Hematopoietic multipotent progenitor cell treated with erythropoietin and hydrocortisone succinate and interleukin-3 and kit ligand, for 4 days (in vitro differentiated cells): ENCODE measurements at regions not wholly inside any gene's neighbourhood (a gene's known extent, or its start where the extent isn't known, plus 50 kb on each side); places are given as distances from the start of the nearest gene placed in this dataset.

Source experiments
- DNase-seq: peaks from one replicate; pipeline ENCODE4 v3.0.0-alpha.2; 2015

DNA sequence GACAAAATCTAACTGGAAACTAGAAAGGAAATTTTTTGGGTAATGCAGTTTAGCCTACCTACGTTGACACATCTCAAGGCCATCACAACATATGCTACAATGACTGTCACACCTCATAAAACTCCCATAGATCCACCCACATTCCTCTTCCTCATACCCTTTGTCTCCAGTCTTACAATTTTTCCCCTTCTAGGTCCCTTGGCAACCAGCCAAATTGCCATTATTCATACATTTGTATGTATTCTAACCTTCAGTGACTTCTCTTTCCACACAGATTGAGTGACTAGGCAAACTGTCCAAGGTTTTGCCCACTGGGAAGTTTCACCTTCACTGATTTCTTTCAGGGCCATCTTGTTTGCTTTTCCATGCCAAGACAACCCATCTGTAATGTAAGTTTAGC, 100.5 kb upstream of the TPK1 start:
- no peak for DNase-seq

DNA sequence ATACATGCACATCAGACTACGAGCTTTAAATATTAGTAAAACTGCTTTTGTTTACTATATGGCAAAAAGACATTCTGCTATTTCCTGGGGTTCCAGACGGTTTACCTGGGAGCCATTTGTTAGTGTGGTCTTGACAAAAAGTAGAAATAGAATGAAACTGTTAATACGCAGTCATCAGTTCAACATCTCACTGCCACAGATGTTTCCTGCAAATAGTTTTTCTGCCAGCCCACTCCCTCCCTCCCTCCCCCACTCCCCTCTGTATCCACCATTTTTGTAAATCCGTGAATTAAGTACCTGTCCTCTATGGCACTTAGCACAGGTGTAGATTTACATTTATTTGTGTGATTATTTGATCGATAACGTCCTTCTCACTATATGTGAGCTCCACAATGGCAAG, 74.6 kb upstream of the TPK1 start:
- DNase-seq, result peak; percentile 15

DNA sequence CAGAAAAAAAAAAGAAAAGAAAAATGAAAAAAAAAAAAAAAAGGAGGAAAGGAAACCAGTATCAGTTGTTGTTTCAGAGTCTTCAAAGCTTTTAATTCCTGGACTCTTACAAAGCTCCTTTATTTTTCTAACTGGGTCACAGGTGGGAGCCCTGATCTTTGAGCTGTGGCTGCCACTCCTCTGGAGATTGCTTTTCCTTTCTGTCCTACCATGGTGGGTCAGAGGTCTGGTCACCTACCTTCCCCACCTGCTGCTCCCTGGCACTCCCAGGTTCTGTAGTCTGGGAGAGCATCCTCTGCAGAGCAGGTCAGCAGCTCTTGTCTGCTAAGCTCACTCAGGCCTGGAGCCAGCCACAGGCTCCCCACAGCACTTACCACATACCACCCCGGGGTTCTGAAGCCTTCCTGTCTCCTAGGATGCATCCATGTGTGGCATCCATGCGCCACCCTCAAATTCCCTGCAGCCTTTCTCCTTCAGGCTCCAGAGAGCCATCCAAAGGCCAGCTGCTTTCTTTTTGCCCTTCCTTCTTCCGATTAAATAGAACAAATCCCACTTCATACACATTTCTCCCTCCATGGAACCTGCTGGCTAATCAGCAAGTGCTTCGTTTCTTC, 73.2 kb upstream of the TPK1 start:
- no peak for DNase-seq

DNA sequence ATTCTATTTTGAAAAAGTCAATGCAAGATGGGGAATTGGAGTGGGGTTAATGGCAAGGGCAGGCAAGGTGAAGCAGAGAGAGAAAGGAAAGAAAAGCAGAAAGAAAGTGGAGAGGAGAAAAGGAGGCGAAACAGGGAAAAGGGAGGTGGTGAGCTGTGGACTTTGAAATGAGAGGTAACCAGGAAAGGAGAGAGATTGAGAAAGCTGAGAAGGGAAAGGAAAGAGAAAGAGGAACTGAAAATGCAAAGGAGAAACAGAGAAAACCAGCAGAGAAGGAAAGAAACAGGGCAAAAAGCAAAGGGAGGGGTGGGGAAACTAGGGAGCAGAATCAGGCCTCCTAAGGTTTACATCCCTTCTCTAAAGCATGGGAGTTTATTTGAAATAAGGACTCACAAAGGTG, 72.5 kb upstream of the TPK1 start:
- DNase-seq, result no peak

DNA sequence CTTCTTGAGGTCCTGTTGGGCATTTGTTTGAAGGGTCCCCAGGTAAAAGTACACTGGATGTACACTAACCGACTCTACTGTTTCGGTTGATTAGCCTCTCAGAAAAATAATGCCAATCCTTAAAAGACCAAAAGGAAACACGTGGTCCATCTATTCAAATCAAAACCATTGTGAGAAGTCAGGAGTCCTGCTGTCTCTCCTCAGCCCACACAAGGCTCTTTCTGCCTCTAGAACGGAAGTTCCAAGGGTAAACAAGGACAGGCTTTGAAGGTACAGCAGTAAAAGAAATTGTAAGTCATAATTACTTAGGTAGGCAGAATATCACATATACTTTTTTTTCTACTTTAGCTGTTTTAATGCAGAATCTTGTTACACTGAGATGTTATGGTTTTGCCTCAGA, 71.7 kb upstream of the TPK1 start:
- no peak for DNase-seq

DNA sequence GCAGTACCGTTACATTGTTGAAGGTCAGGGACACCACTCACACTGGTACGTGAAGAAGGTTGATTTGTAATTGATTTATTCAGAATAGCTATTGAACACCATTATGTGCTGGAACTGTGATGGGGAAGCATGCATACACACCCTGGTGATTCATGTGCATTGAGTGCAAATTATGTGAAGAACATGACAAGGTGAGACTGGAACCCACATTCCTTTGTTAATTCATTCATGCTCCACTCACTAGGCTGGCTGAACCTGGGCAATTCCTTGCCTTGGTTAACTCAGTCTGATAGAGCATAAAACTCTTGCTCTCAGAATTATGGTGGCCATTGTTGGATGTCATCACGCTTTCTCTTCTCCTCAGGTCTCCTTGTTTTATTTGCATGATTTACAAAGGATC, 67.3 kb upstream of the TPK1 start:
- no peak for DNase-seq

DNA sequence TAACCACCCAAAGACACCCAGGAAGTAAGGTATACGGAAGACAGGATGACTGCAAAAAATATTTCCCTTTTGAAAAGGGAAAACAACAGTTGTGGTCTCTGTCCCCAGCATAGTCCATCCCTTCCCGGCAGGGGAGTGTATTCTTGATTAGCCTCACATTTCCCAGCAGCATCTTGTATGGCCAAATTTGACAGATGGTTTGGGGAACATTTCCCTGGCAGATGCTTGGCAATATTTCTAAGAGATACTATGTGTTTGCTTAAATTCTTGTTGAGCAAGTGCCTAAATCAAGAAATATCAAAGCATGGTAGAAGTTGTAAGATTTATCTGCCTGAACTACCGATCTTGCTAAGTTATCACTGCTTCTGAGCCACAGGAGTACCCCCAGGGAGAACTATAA, 56.9 kb upstream of the TPK1 start:
- no peak for DNase-seq
